Duodenal mucosa (tissue), 2 donors: ENCODE measurements at regions not wholly inside any gene's neighbourhood (a gene's known extent, or its start where the extent isn't known, plus 50 kb on each side); places are given as distances from the start of the nearest gene placed in this dataset.

Experiments used
- H3K27ac ChIP-seq: one replicate; pipeline ENCODE4 v1.7.0; 2013; ENCODE audit warnings: low read depth, low read length
- H3K27me3 ChIP-seq, 2 donors: one replicate each; pipeline ENCODE4 v1.7.0; 2013; ENCODE audit warnings: low read length in 2 of 2, control low read depth in 1 of 2; ENCODE audit not compliant: insufficient read depth in 2 of 2, control insufficient read depth in 1 of 2
- H3K36me3 ChIP-seq, 2 donors: one replicate each; pipeline ENCODE4 v1.7.0; 2013; ENCODE audit warnings: low read length in 2 of 2, control low read depth in 1 of 2; ENCODE audit not compliant: insufficient read depth in 2 of 2, control insufficient read depth in 1 of 2
- H3K4me1 ChIP-seq, 2 donors: one replicate each; pipeline ENCODE4 v1.7.0; 2013; ENCODE audit warnings: low read length in 2 of 2, control low read depth in 1 of 2; ENCODE audit not compliant: insufficient read depth in 2 of 2, control insufficient read depth in 1 of 2
- H3K4me3 ChIP-seq, 2 donors: one replicate each; pipeline ENCODE4 v1.7.0; 2013; ENCODE audit warnings: low read length in 2 of 2, low read depth in 1 of 2
- H3K9ac ChIP-seq, 2 donors: one replicate each; pipeline ENCODE4 v1.7.0; 2013; ENCODE audit warnings: low read length in 2 of 2, low read depth in 1 of 2
- H3K9me3 ChIP-seq, 2 donors: one replicate each; pipeline ENCODE4 v1.7.0; 2013; ENCODE audit warnings: low read length in 2 of 2, control low read depth in 1 of 2; ENCODE audit not compliant: control insufficient read depth in 1 of 2

- H3K9me3 ChIP-seq = no peaks in the 10 kb centered on the region
- H3K27ac ChIP-seq = no peak overlapping the region
- no peak overlapping the region for H3K9ac ChIP-seq
- no peaks in the 10 kb centered on the region for H3K4me1 ChIP-seq
- no peaks in the 10 kb centered on the region for H3K36me3 ChIP-seq
- H3K27me3 ChIP-seq = no peaks in the 10 kb centered on the region
- H3K4me3 ChIP-seq = no peak overlapping the region
These were observed 600.0 kb upstream of the CELF2 start for GRCh38 chr10:10417671-10418070.

DNA sequence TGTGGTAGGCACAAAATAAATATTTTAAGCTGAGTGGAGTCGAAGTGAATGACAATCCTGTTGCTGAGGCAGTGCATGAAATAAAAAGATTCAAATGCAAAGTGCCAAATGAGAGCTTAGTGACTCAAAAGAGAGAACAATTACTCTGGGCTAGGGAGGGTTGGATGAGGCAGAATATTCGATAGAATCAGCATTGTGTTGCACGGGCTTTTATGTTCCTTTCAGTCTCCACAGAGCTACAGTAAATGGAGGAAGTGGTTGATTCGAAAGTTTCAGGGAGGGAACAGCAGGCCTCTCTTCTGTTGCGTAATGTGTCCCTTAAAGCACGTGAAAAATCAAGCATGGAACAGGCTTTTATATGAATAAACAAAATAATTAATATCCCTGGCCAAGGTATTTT lies 599.3 kb upstream of the CELF2 start:
- Histone ChIP-seq H3K4me3 (no peak overlapping the region), H3K27ac (no peak overlapping the region), H3K27me3 (no peaks in the 10 kb centered on the region), H3K9ac (no peak overlapping the region), H3K4me1 (no peaks in the 10 kb centered on the region), H3K36me3 (no peaks in the 10 kb centered on the region), H3K9me3 (no peaks in the 10 kb centered on the region)

DNA sequence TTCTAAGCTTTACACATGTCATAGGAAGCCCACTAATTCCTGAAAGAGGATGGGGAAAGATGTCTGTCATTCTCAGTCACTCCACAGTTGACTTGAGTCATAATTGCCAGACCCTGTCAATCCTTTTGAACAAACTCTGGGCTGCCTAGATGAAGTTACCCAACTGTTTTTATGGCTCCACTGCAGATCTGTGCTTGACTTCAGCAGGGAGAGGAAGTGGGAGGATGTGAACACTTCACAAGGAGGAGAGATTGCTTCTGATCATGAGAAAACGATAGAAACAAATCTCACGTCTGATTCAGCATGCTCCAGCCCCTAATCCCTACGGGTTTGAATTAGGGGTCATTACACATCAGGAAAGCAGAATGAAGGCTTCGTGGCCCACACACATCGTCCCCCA lies 596.6 kb upstream of the CELF2 start:
- Histone ChIP-seq H3K27ac (no peak overlapping the region), H3K36me3 (no peaks in the 10 kb centered on the region), H3K4me1 (no peaks in the 10 kb centered on the region), H3K9ac (no peak overlapping the region), H3K9me3 (no peaks in the 10 kb centered on the region), H3K27me3 (no peaks in the 10 kb centered on the region), H3K4me3 (no peak overlapping the region)

DNA sequence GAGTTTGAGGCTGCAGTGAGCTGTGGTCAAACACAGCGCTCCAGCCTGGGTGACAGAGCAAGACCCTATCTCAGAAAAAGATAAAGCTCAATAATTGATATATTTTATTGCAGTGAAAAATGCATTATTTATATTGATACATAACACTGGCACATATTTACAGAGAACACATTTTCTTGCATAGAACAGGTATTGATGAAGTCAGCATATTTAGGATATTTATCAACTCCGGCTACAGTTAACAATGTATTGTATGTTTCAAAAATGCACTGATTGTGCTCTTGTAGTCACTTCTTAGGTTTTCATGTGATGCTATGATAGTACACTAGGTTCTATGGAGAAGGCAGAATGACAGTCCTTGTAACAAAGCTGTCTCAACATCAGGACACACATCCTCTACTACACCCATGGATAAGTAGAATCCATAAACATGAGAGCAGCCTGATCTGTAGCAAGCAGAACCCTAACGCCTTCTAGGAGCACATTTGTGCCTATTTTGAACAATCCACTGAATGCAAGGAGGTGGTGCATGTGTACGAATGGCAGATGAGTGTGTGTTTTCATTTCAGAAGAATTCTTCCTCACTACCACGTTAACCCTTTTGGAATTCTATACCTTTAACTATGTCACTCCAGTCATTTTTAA lies 586.1 kb upstream of the CELF2 start:
- no peak overlapping the region for H3K4me3 ChIP-seq
- no peaks in the 10 kb centered on the region for H3K27me3 ChIP-seq
- H3K4me1 ChIP-seq = no peaks in the 10 kb centered on the region
- H3K27ac ChIP-seq = no peak overlapping the region
- H3K36me3 ChIP-seq = no peaks in the 10 kb centered on the region
- H3K9ac ChIP-seq = no peak overlapping the region
- peaks cover 0 to 6% of the 10 kb centered on the region in 2 donors for H3K9me3 ChIP-seq

- no peak overlapping the region for H3K4me3 ChIP-seq
- H3K9ac ChIP-seq = no peak overlapping the region
- H3K36me3 ChIP-seq = no peaks in the 10 kb centered on the region
- H3K4me1 ChIP-seq = no peaks in the 10 kb centered on the region
- no peaks in the 10 kb centered on the region for H3K27me3 ChIP-seq
- H3K27ac ChIP-seq = no peak overlapping the region
- peaks cover 0 to 6% of the 10 kb centered on the region in 2 donors for H3K9me3 ChIP-seq
These were observed 585.2 kb upstream of the CELF2 start for GRCh38 chr10:10432296-10433035.

DNA sequence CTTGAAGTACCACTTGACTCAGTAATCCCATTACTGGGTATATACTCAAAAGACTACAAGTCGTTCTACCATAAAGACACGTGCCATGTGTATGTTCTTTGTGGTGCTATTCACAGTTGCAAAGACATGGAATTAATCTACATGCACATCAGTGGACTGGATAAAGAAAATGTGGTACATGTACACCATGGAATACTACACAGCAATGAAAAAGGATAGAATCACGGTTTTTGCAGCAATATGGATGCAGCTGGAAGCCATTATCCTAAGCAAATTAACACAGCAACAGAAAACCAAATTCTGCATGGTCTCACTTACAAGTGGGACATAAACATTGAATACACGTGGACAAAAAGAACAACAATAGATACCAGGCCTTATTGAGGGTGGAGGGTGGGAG lies 583.4 kb upstream of the CELF2 start:
- Histone ChIP-seq H3K4me3 (no peak overlapping the region), H3K9me3 (peaks cover 0 to 6% of the 10 kb centered on the region in 2 donors)

GRCh38 chr10:10437886-10438285 lies 579.8 kb upstream of the CELF2 start:
- no peak overlapping the region for H3K27ac ChIP-seq
- no peaks in the 10 kb centered on the region for H3K27me3 ChIP-seq
- no peak overlapping the region for H3K9ac ChIP-seq
- no peaks in the 10 kb centered on the region for H3K36me3 ChIP-seq
- H3K4me3 ChIP-seq = no peak overlapping the region
- no peaks in the 10 kb centered on the region for H3K4me1 ChIP-seq
- peaks cover 0 to 6% of the 10 kb centered on the region in 2 donors for H3K9me3 ChIP-seq

More for the DNA sequence above, 583.4 kb upstream of the CELF2 start:
- no peaks in the 10 kb centered on the region for H3K27me3 ChIP-seq
- H3K4me1 ChIP-seq = no peaks in the 10 kb centered on the region
- no peaks in the 10 kb centered on the region for H3K36me3 ChIP-seq
- H3K9ac ChIP-seq = no peak overlapping the region
- no peak overlapping the region for H3K27ac ChIP-seq

DNA sequence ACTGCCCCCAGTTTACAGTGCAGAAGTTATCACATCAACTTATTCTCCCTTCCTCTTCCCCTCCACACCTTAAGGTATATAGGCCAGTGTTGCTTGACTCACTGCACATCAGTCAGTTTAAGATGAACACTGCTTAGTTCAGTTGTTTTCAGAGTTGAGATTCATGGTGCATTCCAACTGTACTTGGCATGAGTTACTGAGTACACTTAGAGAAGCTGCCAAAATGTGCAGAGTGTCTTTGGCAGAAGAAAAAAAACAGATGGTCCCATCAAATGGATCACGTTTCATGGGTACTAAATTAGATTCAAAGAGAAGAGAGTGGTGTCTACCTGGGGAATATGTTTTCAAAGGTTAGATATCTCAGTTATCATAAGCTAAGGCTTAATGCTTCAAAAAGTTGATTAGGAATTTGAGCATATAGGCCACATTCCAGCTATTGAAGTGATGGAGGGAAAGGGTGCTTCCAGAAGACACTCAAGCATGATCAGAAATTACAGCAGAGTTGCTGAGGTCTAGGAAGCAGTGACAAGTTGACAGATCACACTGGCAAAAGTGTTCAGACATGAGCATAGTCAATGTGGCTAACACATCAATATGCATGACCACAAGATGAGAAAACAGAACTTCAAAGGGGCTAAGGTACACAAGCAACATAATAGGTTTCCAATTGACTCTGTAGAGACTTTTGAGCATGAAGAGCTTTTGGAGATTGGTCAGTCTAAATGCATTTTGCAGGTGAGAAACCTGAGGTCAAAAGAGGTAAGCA lies 579.2 kb upstream of the CELF2 start:
- no peak overlapping the region for H3K9ac ChIP-seq
- no peak overlapping the region for H3K4me3 ChIP-seq
- no peaks in the 10 kb centered on the region for H3K27me3 ChIP-seq

DNA sequence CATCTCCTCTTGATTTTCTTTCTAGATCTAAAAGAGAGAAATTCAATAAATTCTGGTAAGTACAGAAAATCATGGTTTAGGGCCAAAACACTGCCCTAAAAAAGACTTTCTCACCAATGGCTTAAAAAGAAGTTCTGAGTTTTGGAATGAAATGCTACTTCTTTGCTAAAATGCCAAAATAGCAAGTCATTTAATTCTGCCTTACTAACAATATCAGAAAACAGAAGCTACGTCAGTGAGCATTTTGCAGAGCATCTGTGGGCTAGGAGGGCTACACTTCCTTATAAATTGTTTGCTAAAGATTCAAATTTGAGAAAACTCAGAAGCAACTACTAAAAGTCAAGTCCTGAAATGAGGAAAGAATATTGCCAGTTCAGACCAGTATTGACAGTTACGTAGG lies 560.8 kb upstream of the CELF2 start:
- Histone ChIP-seq H3K9me3 (no peaks in the 10 kb centered on the region), H3K27ac (no peak overlapping the region), H3K36me3 (no peaks in the 10 kb centered on the region), H3K9ac (no peak overlapping the region), H3K27me3 (no peaks in the 10 kb centered on the region), H3K4me3 (no peak overlapping the region), H3K4me1 (no peaks in the 10 kb centered on the region)

More for the DNA sequence above, 579.2 kb upstream of the CELF2 start:
- Histone ChIP-seq H3K9me3 (peaks cover 0 to 6% of the 10 kb centered on the region in 2 donors), H3K36me3 (no peaks in the 10 kb centered on the region), H3K4me1 (no peaks in the 10 kb centered on the region), H3K27ac (no peak overlapping the region)

DNA sequence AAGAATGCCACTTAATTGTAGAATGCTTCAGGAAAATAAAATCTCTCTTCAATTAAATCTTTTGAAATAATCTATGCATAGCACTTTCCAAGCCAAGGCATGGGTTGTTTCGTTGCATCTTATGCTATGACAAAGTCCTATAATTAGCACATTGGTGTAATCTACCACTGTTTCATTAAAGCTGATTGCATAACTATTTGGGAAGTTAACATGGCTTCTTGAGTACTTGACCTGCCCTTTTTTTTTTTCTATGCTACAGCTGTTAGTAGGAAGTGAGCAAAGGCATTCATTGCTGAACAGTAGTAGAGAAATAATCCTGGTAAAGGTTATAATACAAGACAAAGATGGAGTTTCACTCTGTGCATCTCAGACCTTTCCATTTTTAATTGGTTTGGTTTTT lies 557.2 kb upstream of the CELF2 start:
- H3K9me3 ChIP-seq = no peaks in the 10 kb centered on the region
- H3K27ac ChIP-seq = no peak overlapping the region
- no peaks in the 10 kb centered on the region for H3K27me3 ChIP-seq
- H3K4me3 ChIP-seq = no peak overlapping the region
- no peak overlapping the region for H3K9ac ChIP-seq
- H3K36me3 ChIP-seq = no peaks in the 10 kb centered on the region
- H3K4me1 ChIP-seq = no peaks in the 10 kb centered on the region
